Lung (tissue), 11 donors: ENCODE measurements at regions not wholly inside any gene's neighbourhood (a gene's known extent, or its start where the extent isn't known, plus 50 kb on each side); places are given as distances from the start of the nearest gene placed in this dataset.
A peak's percentile ranks its signal among the peaks of the same experiment; 100 is the strongest.

Experiments used
- ATAC-seq: fragments of 200-7000 bp; cut with Tn5 transposase; one replicate; pipeline ENCODE4 v1.9.1; 2020; ENCODE audit warnings: moderate number of reproducible peaks; ENCODE audit not compliant: insufficient read depth, low FRiP score
- DNase-seq, 3 donors: peaks; one replicate each; pipeline ENCODE4 v3.0.0-alpha.2; 2013 to 2017
- H3K27ac ChIP-seq, 2 donors: one replicate each; pipeline ENCODE4 v1.5.1; 2013; ENCODE audit warnings: mild to moderate bottlenecking in 2 of 2, moderate library complexity in 2 of 2, control low read depth in 1 of 2, inconsistent platforms in 1 of 2, low read depth in 1 of 2, low read length in 1 of 2
- H3K27me3 ChIP-seq, 3 donors: one replicate each; pipeline ENCODE4 v1.5.1; 2013; ENCODE audit warnings: low read length in 2 of 3; ENCODE audit not compliant: control insufficient read depth in 3 of 3, insufficient read depth in 3 of 3
- H3K36me3 ChIP-seq, 4 donors: one replicate each; pipeline ENCODE4 v1.5.1; 2013; ENCODE audit warnings: low read length in 4 of 4, mild to moderate bottlenecking in 1 of 4, moderate library complexity in 1 of 4; ENCODE audit not compliant: control insufficient read depth in 4 of 4, insufficient read depth in 4 of 4
- H3K4me1 ChIP-seq, 5 donors: one replicate each; pipeline ENCODE4 v1.5.1; 2013; ENCODE audit warnings: low read length in 5 of 5, mild to moderate bottlenecking in 2 of 5, moderate library complexity in 1 of 5; ENCODE audit not compliant: control insufficient read depth in 5 of 5, insufficient read depth in 5 of 5
- H3K4me3 ChIP-seq: one replicate; pipeline ENCODE4 v1.5.1; 2013; ENCODE audit warnings: mild to moderate bottlenecking, control low read depth, moderate library complexity
- H3K9ac ChIP-seq, 2 donors: one replicate each; pipeline ENCODE4 v1.5.1; 2013; ENCODE audit warnings: low read length in 2 of 2, control low read depth in 1 of 2; ENCODE audit not compliant: insufficient read depth in 1 of 2
- H3K9me3 ChIP-seq, 4 donors: one replicate each; pipeline ENCODE4 v1.5.1; 2013; ENCODE audit warnings: low read length in 3 of 4, mild to moderate bottlenecking in 1 of 4, moderate library complexity in 1 of 4; ENCODE audit not compliant: control insufficient read depth in 4 of 4, insufficient read depth in 3 of 4
- CTCF ChIP-seq: IDR thresholded peaks from 2 replicates; pipeline ENCODE4 v1.5.1; 2012; ENCODE audit warnings: mild to moderate bottlenecking; ENCODE audit errors: control extremely low read depth, extremely low read depth
- WGBS, 2 donors: extraction: QIAGEN DNeasy Blood & Tissue Kit; methylation state at CpG; one replicate each; pipeline ENCODE4 v1.1.7; 2013; 5-methylcytosine and 5-hydroxymethylcytosine counted together
- donor health status: control.
- donor health status: control.
- donor health status: Bipolar disorder and iron deficiency.
- donor health status: healthy.
- donor health status: DM: yes; HTN: yes; CAD: no.

GRCh38 chr2:47654790-47655562, 84.2 kb upstream of the KCNK12 start:
- H3K9ac ChIP-seq: no peak overlapping the region
- no peak for TF ChIP-seq CTCF
- no peak overlapping the region for H3K4me3 ChIP-seq
- DNase-seq (peak; percentile 22 to 67 (median 55)), ATAC-seq (peak; percentile 45)
- no peaks in the 10 kb centered on the region for H3K27me3 ChIP-seq
- H3K9me3 ChIP-seq: no peaks in the 10 kb centered on the region
- no peak overlapping the region for H3K27ac ChIP-seq
- 56 to 75% methylated on average over 15 of the region's 15 CpGs for WGBS, 2 donors
- peaks cover 0 to 10% (median 0%) of the 10 kb centered on the region in 5 donors for H3K4me1 ChIP-seq
- H3K36me3 ChIP-seq: no peaks in the 10 kb centered on the region

DNA sequence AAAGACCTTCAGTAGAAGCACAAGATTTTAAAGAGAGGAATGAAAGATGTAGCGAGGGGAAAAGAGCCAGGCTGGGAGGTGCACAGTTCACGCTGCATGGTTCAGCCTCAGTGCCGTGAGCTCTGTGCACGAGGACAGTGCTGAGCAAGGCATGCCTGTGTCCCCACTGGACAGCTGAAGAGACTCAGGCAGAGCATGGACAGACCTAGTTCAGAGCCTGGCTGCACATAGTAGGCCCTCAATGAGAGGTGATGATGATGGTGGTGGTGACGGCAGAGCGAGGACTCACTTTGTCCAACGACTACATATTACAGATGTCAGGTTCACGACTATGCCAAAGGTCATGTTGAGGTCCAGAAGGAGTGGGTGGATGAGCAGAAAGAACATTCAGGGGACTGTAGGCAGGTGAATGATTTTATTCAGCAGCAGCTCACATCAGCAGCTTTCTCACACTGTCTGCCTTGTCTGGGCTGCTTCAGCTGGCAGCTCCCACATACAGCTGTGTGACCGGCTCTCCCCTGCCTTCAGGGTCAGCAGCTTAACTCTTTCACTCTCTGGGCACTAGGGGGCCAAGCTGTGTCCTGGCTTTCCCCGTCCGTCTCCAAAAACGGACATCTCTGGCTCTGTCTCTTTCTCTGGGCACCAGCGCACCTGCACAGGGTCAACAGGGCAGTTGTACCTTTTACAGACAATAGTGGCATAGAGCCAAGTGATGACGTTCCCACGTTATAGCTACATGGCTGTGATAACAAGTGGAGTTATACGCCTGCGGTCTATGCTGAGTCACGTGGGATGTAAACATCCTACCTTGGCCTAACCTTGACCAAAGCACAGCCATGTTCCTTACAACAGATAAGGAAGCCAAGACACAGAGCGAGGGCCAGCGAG, 83.4 kb upstream of the KCNK12 start:
- 60 to 77% methylated on average over 20 of the region's 20 CpGs for WGBS, 2 donors
- H3K9ac ChIP-seq: no peak overlapping the region
- no peak overlapping the region for H3K27ac ChIP-seq
- no peaks in the 10 kb centered on the region for H3K36me3 ChIP-seq
- no peak overlapping the region for H3K4me3 ChIP-seq
- peaks cover 0 to 10% (median 0%) of the 10 kb centered on the region in 5 donors for H3K4me1 ChIP-seq
- H3K9me3 ChIP-seq: no peaks in the 10 kb centered on the region
- peak; percentile 55 to 71 (median 59) for DNase-seq
- H3K27me3 ChIP-seq: no peaks in the 10 kb centered on the region
- TF ChIP-seq CTCF: no peak
- ATAC-seq: no peak

GRCh38 chr2:47653036-47653435, 82.3 kb upstream of the KCNK12 start:
- peaks cover 0 to 10% (median 0%) of the 10 kb centered on the region in 5 donors for H3K4me1 ChIP-seq
- H3K27ac ChIP-seq: no peak overlapping the region
- WGBS, 2 donors: 90 to 92% methylated on average over 6 of the region's 6 CpGs
- H3K9me3 ChIP-seq: no peaks in the 10 kb centered on the region
- no peaks in the 10 kb centered on the region for H3K36me3 ChIP-seq
- H3K9ac ChIP-seq: no peak overlapping the region
- DNase-seq: no peak
- ATAC-seq: no peak
- TF ChIP-seq CTCF: no peak
- no peaks in the 10 kb centered on the region for H3K27me3 ChIP-seq
- no peak overlapping the region for H3K4me3 ChIP-seq
